HEK293 (cell line): ENCODE measurements at regions not wholly inside any gene's neighbourhood (a gene's known extent, or its start where the extent isn't known, plus 50 kb on each side); places are given as distances from the start of the nearest gene placed in this dataset.

ENCODE experiments used
- CTCF ChIA-PET: fragments of 350-600 bp; formaldehyde crosslinking; extraction: SDS; loops from one replicate; lab custom pipeline; 2021; ENCODE audit warnings: antibody characterized with exemption; lab: Yijun Ruan, JAX
- POLR2A ChIA-PET: fragments of 300-600 bp; formaldehyde crosslinking; extraction: SDS; loops from one replicate; lab custom pipeline; 2020; ENCODE audit warnings: antibody characterized with exemption, inconsistent platforms; lab: Yijun Ruan, JAX
- H3K27ac ChIP-seq: fragments of 200-500 bp; sonication (Bioruptor generic); 2 replicates; pipeline ENCODE4 v1.5.1; 2014; ENCODE audit warnings: low read depth, low read length, control low read depth, inconsistent platforms; ENCODE audit errors: extremely low read depth
- H3K36me3 ChIP-seq, 2 experiments: fragments of 200-500 bp in 1 of 2; sonication (Bioruptor generic) in 1 of 2; 1 replicate in 1 of 2; 2 replicates in 1 of 2; pipeline ENCODE4 v1.5.1; 2014 to 2017; ENCODE audit warnings: inconsistent platforms in 2 of 2, low read length in 2 of 2; ENCODE audit not compliant: control insufficient read depth in 2 of 2, insufficient read depth in 1 of 2
- H3K4me1 ChIP-seq: fragments of 200-500 bp; sonication (Bioruptor generic); 2 replicates; pipeline ENCODE4 v1.5.1; 2014; ENCODE audit warnings: mild to moderate bottlenecking, low read length, inconsistent platforms; ENCODE audit not compliant: control insufficient read depth, insufficient read depth
- H3K4me3 ChIP-seq: 2 replicates; pipeline ENCODE4 v1.5.1; 2011; ENCODE audit warnings: low read depth, mild to moderate bottlenecking, control low read depth, low read length, moderate library complexity
- H3K9me3 ChIP-seq: fragments of 200-500 bp; sonication (Bioruptor generic); 2 replicates; pipeline ENCODE4 v1.5.1; 2014; ENCODE audit warnings: low read depth, low read length, inconsistent platforms; ENCODE audit not compliant: control insufficient read depth, insufficient read depth
- GLIS2 ChIP-seq: fragments of 450-650 bp; formaldehyde crosslinking; IDR thresholded peaks from 2 replicates; pipeline ENCODE4 v1.5.1; 2016; ENCODE audit warnings: missing biosample characterization, missing genetic modification characterization
- KLF9 ChIP-seq: fragments of 450-650 bp; formaldehyde crosslinking; IDR thresholded peaks from 2 replicates; pipeline ENCODE4 v1.5.1; 2016; ENCODE audit warnings: missing biosample characterization, missing genetic modification characterization, low read depth
- MYNN ChIP-seq: fragments of 450-650 bp; formaldehyde crosslinking; IDR thresholded peaks from 2 replicates; pipeline ENCODE4 v1.5.1; 2016; ENCODE audit warnings: missing biosample characterization, missing genetic modification characterization, borderline replicate concordance
- OSR2 ChIP-seq: fragments of 450-650 bp; formaldehyde crosslinking; IDR thresholded peaks from 2 replicates; pipeline ENCODE4 v1.5.1; 2016; ENCODE audit warnings: missing biosample characterization, missing genetic modification characterization
- ZFP69B ChIP-seq: fragments of 450-650 bp; formaldehyde crosslinking; IDR thresholded peaks from 2 replicates; pipeline ENCODE4 v1.5.1; 2016; ENCODE audit warnings: missing biosample characterization, missing genetic modification characterization
- ZNF114 ChIP-seq: fragments of 450-650 bp; formaldehyde crosslinking; IDR thresholded peaks from 2 replicates; pipeline ENCODE4 v1.5.0; 2017; ENCODE audit warnings: missing biosample characterization, missing genetic modification characterization
- ZNF175 ChIP-seq: fragments of 450-650 bp; formaldehyde crosslinking; IDR thresholded peaks from 2 replicates; pipeline ENCODE4 v1.5.1; 2016; ENCODE audit warnings: missing biosample characterization, missing genetic modification characterization
- ZNF311 ChIP-seq: fragments of 450-650 bp; formaldehyde crosslinking; IDR thresholded peaks from 2 replicates; pipeline ENCODE4 v1.5.1; 2017; ENCODE audit warnings: missing biosample characterization, missing genetic modification characterization, borderline replicate concordance
- ZNF335 ChIP-seq: fragments of 450-650 bp; formaldehyde crosslinking; conservative IDR thresholded peaks from 2 replicates; pipeline ENCODE4 v1.5.1; 2016; ENCODE audit warnings: missing biosample characterization, missing genetic modification characterization
- ZNF404 ChIP-seq: fragments of 450-650 bp; formaldehyde crosslinking; IDR thresholded peaks from 2 replicates; pipeline ENCODE4 v1.5.1; 2017; ENCODE audit warnings: missing biosample characterization, missing genetic modification characterization
- ZNF585B ChIP-seq: fragments of 450-650 bp; formaldehyde crosslinking; IDR thresholded peaks from 2 replicates; pipeline ENCODE4 v1.5.1; 2016; ENCODE audit warnings: missing biosample characterization, missing genetic modification characterization
- TF ChIP-seq, protein P1 (sequence below): fragments of 450-650 bp; formaldehyde crosslinking; IDR thresholded peaks from 2 replicates; pipeline ENCODE4 v1.5.1; 2016; ENCODE audit warnings: missing biosample characterization, missing genetic modification characterization
- TF ChIP-seq, protein P2 (sequence below): fragments of 450-650 bp; formaldehyde crosslinking; IDR thresholded peaks from 2 replicates; pipeline ENCODE4 v1.5.1; 2017; ENCODE audit warnings: missing biosample characterization, mild to moderate bottlenecking, missing genetic modification characterization, moderate library complexity
- TF ChIP-seq, protein P3 (sequence below): fragments of 450-650 bp; formaldehyde crosslinking; IDR thresholded peaks from 2 replicates; pipeline ENCODE4 v1.5.1; 2016; ENCODE audit warnings: missing biosample characterization, missing genetic modification characterization, low read depth
- TF ChIP-seq, protein P4 (sequence below): fragments of 450-650 bp; formaldehyde crosslinking; IDR thresholded peaks from 2 replicates; pipeline ENCODE4 v1.5.1; 2016; ENCODE audit warnings: missing biosample characterization, missing genetic modification characterization, low read depth
- TF ChIP-seq, protein P5 (sequence below): fragments of 450-650 bp; IDR thresholded peaks from 2 replicates; pipeline ENCODE4 v1.5.1; 2018; ENCODE audit warnings: missing biosample characterization, mild to moderate bottlenecking, missing genetic modification characterization

DNA sequence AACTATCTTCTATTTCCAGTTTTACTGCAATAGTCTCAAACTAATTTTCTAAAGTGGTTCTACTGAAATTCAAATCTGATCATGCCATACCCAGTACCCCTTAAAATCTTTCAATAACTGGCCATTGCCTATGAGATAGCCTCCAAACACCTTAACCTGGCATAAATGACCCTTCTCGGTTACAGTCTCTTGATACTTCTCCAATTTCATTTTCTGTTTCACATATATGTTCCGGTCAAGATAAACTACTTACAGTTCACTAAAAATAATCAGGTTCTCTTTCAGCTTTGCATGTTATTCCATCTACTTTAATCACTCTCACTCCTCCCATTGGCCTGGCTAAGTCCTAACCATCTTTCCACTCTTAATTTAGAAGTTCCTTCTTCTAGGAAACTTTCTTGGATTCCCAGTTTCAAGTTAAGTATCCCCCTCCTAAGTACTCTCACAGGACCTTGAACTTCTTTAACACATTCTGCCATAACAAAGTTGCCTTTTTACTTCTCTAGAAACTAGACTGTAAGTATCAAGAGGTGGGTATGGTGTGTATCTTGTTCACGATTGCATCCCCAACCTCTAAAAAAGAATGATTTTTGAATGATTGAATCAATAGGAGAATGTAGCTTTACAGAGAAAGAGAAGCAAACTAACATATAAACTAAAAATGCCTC, 110.2 kb upstream of the RBBP8 start (continued):
- TF ChIP-seq GLIS2 (tag by site-specific recombination) (no peak), ZNF175 (tag by site-specific recombination) (no peak), ZNF585B (no peak), MYNN (tag by site-specific recombination) (no peak)
- TF ChIP-seq, protein P1, sequence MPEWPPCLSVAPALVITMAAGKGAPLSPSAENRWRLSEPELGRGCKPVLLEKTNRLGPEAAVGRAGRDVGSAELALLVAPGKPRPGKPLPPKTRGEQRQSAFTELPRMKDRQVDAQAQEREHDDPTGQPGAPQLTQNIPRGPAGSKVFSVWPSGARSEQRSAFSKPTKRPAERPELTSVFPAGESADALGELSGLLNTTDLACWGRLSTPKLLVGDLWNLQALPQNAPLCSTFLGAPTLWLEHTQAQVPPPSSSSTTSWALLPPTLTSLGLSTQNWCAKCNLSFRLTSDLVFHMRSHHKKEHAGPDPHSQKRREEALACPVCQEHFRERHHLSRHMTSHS (tag by site-specific recombination): no peak
- TF ChIP-seq, protein P2, sequence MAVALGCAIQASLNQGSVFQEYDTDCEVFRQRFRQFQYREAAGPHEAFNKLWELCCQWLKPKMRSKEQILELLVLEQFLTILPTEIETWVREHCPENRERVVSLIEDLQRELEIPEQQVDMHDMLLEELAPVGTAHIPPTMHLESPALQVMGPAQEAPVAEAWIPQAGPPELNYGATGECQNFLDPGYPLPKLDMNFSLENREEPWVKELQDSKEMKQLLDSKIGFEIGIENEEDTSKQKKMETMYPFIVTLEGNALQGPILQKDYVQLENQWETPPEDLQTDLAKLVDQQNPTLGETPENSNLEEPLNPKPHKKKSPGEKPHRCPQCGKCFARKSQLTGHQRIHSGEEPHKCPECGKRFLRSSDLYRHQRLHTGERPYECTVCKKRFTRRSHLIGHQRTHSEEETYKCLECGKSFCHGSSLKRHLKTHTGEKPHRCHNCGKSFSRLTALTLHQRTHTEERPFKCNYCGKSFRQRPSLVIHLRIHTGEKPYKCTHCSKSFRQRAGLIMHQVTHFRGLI: no peak
- TF ChIP-seq, all 188 proteins: peak for 0

DNA sequence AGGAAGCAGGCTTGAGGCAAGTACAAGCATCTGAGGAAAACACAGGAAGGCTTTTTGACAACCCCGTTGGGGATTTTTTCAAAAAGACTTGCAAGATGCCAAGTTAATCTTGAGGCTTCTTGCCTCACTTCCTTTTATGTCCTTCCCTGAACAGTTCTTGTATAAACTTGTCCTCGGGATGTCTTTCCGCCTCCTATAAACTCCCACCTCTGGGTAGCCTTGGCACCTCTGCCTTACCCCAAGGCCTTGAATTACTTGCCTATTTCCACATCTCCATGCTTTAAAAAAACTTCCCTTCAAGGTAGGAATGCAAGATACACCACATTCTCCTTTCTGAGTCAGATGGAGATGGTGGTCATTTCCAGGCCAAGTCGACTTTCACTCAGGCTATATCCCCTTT, 106.4 kb upstream of the RBBP8 start:
- Histone ChIP-seq H3K27ac (no peak overlapping the region), H3K4me1 (no peaks in the 10 kb centered on the region), H3K36me3 (no peaks in the 10 kb centered on the region), H3K9me3 (no peaks in the 10 kb centered on the region), H3K4me3 (no peak overlapping the region)
- ChIA-PET CTCF (interaction anchor here (0.6 to 1.6 kb wide), 2 partner anchors 11 to 13 kb away, joined by 3 to 4 read pairs; no protein-coding TSS in a partner anchor), POLR2A (no interaction called here)
- no peak for TF ChIP-seq KLF9 (tag by site-specific recombination)
- no peak for TF ChIP-seq ZNF114

DNA sequence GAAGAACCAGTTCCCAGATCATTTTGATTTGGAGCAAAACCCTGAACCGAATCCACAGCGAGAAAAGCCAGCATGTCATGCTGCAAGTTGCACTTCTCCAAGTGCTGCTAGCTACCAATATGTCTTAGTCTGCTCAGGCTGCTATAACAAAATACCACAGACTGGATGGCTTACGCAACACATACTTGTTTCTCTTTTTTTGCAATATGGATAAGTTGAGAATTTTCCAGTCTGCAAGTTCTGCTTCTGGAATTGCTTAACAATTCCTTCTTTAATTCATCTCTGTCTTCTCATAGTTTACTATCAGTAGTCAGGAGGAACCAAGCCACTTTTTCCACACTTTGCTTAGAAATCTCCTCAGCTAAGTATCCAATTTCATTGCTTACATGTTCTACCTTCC, 105.9 kb upstream of the RBBP8 start:
- H3K4me1 ChIP-seq: no peaks in the 10 kb centered on the region
- H3K27ac ChIP-seq: no peak overlapping the region
- H3K9me3 ChIP-seq: no peaks in the 10 kb centered on the region
- CTCF ChIA-PET: interaction anchor here (0.6 to 1.6 kb wide), 2 partner anchors 13 to 1573 kb away, joined by 3 to 4 read pairs; no protein-coding TSS in a partner anchor
- H3K36me3 ChIP-seq: no peaks in the 10 kb centered on the region
- TF ChIP-seq ZNF335 (tag by site-specific recombination): no peak
- TF ChIP-seq OSR2: no peak
- TF ChIP-seq ZNF311: no peak
- TF ChIP-seq, protein P3, sequence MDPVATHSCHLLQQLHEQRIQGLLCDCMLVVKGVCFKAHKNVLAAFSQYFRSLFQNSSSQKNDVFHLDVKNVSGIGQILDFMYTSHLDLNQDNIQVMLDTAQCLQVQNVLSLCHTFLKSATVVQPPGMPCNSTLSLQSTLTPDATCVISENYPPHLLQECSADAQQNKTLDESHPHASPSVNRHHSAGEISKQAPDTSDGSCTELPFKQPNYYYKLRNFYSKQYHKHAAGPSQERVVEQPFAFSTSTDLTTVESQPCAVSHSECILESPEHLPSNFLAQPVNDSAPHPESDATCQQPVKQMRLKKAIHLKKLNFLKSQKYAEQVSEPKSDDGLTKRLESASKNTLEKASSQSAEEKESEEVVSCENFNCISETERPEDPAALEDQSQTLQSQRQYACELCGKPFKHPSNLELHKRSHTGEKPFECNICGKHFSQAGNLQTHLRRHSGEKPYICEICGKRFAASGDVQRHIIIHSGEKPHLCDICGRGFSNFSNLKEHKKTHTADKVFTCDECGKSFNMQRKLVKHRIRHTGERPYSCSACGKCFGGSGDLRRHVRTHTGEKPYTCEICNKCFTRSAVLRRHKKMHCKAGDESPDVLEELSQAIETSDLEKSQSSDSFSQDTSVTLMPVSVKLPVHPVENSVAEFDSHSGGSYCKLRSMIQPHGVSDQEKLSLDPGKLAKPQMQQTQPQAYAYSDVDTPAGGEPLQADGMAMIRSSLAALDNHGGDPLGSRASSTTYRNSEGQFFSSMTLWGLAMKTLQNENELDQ: no peak
- no peak for TF ChIP-seq ZNF404 (tag by site-specific recombination)
- TF ChIP-seq GLIS2 (tag by site-specific recombination): no peak
- TF ChIP-seq, all 188 proteins: peak for 0
- no peak overlapping the region for H3K4me3 ChIP-seq
- POLR2A ChIA-PET: no interaction called here

DNA sequence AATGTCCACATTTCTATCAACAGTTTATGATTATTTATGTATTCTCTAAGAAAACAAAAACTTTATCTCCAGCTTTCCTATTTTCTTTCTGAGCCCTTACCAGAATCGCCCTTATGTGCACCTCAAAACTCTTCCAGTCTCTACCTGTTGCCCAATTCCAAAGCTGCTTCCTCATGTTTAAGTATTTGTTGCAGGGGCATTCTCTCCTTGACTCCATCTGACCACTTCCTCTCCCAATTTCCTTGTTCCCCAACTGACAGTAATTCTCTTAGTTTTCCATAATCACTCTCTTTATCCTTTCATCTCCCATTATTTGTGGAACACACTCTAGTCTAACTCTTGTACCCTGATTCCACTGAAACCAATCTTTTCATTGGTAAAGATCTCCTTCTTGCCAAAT, 105.4 kb upstream of the RBBP8 start:
- H3K4me3 ChIP-seq: no peak overlapping the region
- H3K4me1 ChIP-seq: no peaks in the 10 kb centered on the region
- no peak overlapping the region for H3K27ac ChIP-seq
- no peaks in the 10 kb centered on the region for H3K9me3 ChIP-seq
- no peaks in the 10 kb centered on the region for H3K36me3 ChIP-seq
- ChIA-PET POLR2A (no interaction called here), CTCF (interaction anchor here (0.6 to 1.0 kb wide), 2 partner anchors 19 to 1573 kb away, joined by 3 read pairs; no protein-coding TSS in a partner anchor)
- TF ChIP-seq, protein P4, sequence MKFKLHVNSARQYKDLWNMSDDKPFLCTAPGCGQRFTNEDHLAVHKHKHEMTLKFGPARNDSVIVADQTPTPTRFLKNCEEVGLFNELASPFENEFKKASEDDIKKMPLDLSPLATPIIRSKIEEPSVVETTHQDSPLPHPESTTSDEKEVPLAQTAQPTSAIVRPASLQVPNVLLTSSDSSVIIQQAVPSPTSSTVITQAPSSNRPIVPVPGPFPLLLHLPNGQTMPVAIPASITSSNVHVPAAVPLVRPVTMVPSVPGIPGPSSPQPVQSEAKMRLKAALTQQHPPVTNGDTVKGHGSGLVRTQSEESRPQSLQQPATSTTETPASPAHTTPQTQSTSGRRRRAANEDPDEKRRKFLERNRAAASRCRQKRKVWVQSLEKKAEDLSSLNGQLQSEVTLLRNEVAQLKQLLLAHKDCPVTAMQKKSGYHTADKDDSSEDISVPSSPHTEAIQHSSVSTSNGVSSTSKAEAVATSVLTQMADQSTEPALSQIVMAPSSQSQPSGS (tag by site-specific recombination): no peak
- TF ChIP-seq ZFP69B (tag by site-specific recombination): no peak
- TF ChIP-seq, protein P5, sequence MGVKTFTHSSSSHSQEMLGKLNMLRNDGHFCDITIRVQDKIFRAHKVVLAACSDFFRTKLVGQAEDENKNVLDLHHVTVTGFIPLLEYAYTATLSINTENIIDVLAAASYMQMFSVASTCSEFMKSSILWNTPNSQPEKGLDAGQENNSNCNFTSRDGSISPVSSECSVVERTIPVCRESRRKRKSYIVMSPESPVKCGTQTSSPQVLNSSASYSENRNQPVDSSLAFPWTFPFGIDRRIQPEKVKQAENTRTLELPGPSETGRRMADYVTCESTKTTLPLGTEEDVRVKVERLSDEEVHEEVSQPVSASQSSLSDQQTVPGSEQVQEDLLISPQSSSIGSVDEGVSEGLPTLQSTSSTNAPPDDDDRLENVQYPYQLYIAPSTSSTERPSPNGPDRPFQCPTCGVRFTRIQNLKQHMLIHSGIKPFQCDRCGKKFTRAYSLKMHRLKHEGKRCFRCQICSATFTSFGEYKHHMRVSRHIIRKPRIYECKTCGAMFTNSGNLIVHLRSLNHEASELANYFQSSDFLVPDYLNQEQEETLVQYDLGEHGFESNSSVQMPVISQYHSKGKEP (tag by site-specific recombination): no peak
- TF ChIP-seq, protein P3: no peak
- TF ChIP-seq, protein P1 (tag by site-specific recombination): no peak
